PC-9 (cell line): ENCODE measurements at regions not wholly inside any gene's neighbourhood (a gene's known extent, or its start where the extent isn't known, plus 50 kb on each side); places are given as distances from the start of the nearest gene placed in this dataset.

ENCODE experiments used
- EZH2 ChIP-seq: fragments of 200-600 bp; sonication (generic); IDR thresholded peaks from 2 replicates; pipeline ENCODE4 v1.8.0; 2017; ENCODE audit warnings: antibody characterized with exemption, low read depth
- TF ChIP-seq, protein P1 (sequence below): fragments of 200-600 bp; sonication (generic); conservative IDR thresholded peaks from 2 replicates; pipeline ENCODE4 v1.6.1; 2017; ENCODE audit warnings: mixed run types, antibody characterized with exemption, mild to moderate bottlenecking, moderate library complexity

DNA sequence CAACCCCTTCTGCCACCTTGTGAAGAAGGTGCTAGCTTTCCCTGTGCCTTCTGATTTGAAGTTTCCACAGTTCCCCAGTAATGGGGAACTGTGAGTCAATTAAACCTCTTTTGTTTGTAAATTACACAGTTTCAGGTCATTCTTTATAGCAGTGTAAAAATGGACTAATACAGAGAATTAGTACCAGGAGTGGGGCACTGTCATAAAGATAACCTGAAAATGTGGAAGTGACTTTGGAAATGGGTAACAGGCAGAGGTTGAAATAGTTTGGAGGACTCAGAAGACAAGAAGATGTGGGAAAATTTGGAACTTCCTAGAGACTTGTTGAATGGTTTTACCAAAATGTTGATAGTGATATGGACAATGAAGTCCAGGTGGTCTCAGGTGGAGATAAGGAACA is 131.0 kb upstream of the HAND2 start:
- TF ChIP-seq, protein P1, sequence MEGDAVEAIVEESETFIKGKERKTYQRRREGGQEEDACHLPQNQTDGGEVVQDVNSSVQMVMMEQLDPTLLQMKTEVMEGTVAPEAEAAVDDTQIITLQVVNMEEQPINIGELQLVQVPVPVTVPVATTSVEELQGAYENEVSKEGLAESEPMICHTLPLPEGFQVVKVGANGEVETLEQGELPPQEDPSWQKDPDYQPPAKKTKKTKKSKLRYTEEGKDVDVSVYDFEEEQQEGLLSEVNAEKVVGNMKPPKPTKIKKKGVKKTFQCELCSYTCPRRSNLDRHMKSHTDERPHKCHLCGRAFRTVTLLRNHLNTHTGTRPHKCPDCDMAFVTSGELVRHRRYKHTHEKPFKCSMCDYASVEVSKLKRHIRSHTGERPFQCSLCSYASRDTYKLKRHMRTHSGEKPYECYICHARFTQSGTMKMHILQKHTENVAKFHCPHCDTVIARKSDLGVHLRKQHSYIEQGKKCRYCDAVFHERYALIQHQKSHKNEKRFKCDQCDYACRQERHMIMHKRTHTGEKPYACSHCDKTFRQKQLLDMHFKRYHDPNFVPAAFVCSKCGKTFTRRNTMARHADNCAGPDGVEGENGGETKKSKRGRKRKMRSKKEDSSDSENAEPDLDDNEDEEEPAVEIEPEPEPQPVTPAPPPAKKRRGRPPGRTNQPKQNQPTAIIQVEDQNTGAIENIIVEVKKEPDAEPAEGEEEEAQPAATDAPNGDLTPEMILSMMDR, result no peak
- TF ChIP-seq EZH2, result no peak
